ENCODE measurements at regions not wholly inside any gene's neighbourhood (a gene's known extent, or its start where the extent isn't known, plus 50 kb on each side); places are given as distances from the start of the nearest gene placed in this dataset.

GRCh38 chr12:28824193-28824846 is 324.8 kb upstream of the FAR2 start:
- no peak for DNase-seq (ENCODE audit: low spot score)

- no peak for DNase-seq (ENCODE audit: low spot score)
These were observed 324.2 kb upstream of the FAR2 start for GRCh38 chr12:28824849-28825248.

GRCh38 chr12:28826766-28827165 is 322.3 kb upstream of the FAR2 start:
- DNase-seq (ENCODE audit: low spot score) = no peak

- DNase-seq (ENCODE audit: low spot score) = no peak
These were observed 321.2 kb upstream of the FAR2 start for GRCh38 chr12:28827861-28828260.

- DNase-seq (ENCODE audit: low spot score) = no peak
These were observed 320.8 kb upstream of the FAR2 start for GRCh38 chr12:28828318-28828717.

GRCh38 chr12:28830491-28830890 is 318.6 kb upstream of the FAR2 start:
- no peak for DNase-seq (ENCODE audit: low spot score)

- DNase-seq (ENCODE audit: low spot score) = no peak
These were observed 304.4 kb upstream of the FAR2 start for GRCh38 chr12:28844718-28845117.

- no peak for DNase-seq (ENCODE audit: low spot score)
These were observed 297.3 kb upstream of the FAR2 start for GRCh38 chr12:28851781-28852180.

GRCh38 chr12:28855761-28856310 is 293.2 kb upstream of the FAR2 start:
- no peak for DNase-seq (ENCODE audit: low spot score)

- no peak for DNase-seq (ENCODE audit: low spot score)
These were observed 291.7 kb upstream of the FAR2 start for GRCh38 chr12:28857369-28857768.

GRCh38 chr12:28859551-28859950 is 289.5 kb upstream of the FAR2 start:
- DNase-seq (ENCODE audit: low spot score) = no peak

- DNase-seq (ENCODE audit: low spot score) = no peak
These were observed 283.3 kb upstream of the FAR2 start for GRCh38 chr12:28865776-28866175.

- DNase-seq (ENCODE audit: low spot score) = no peak
These were observed 282.8 kb upstream of the FAR2 start for GRCh38 chr12:28866296-28866695.

- DNase-seq (ENCODE audit: low spot score) = no peak
These were observed 282.2 kb upstream of the FAR2 start for GRCh38 chr12:28866715-28867503.

- DNase-seq (ENCODE audit: low spot score) = no peak
These were observed 280.7 kb upstream of the FAR2 start for GRCh38 chr12:28868414-28868813.

GRCh38 chr12:28869197-28869596 is 279.9 kb upstream of the FAR2 start:
- no peak for DNase-seq (ENCODE audit: low spot score)

GRCh38 chr12:28870839-28871440 is 278.1 kb upstream of the FAR2 start:
- no peak for DNase-seq (ENCODE audit: low spot score)

- DNase-seq (ENCODE audit: low spot score) = peak; percentile 60
These were observed 276.3 kb upstream of the FAR2 start for GRCh38 chr12:28872654-28873268.

GRCh38 chr12:28874758-28875157 is 274.3 kb upstream of the FAR2 start:
- no peak for DNase-seq (ENCODE audit: low spot score)

- DNase-seq (ENCODE audit: low spot score) = no peak
These were observed 272.8 kb upstream of the FAR2 start for GRCh38 chr12:28876196-28876798.

GRCh38 chr12:28877854-28878253 is 271.2 kb upstream of the FAR2 start:
- DNase-seq (ENCODE audit: low spot score) = no peak

- no peak for DNase-seq (ENCODE audit: low spot score)
These were observed 270.4 kb upstream of the FAR2 start for GRCh38 chr12:28878629-28879028.
